Mesendoderm (in vitro differentiated cells): ENCODE measurements at regions not wholly inside any gene's neighbourhood (a gene's known extent, or its start where the extent isn't known, plus 50 kb on each side); places are given as distances from the start of the nearest gene placed in this dataset.

Experiments used
- DNase-seq: peaks from one replicate; pipeline ENCODE4 v3.0.0; 2013
- H2AK5ac ChIP-seq: 2 replicates; pipeline ENCODE4 v1.6.1; 2013; ENCODE audit warnings: low read length, inconsistent platforms
- H2BK120ac ChIP-seq: 2 replicates; pipeline ENCODE4 v1.6.1; 2013; ENCODE audit warnings: low read depth, mild to moderate bottlenecking, low read length, moderate library complexity, mixed read lengths
- H2BK15ac ChIP-seq: replicated peaks from 2 replicates; pipeline ENCODE4 v1.6.1; 2013; ENCODE audit warnings: low read depth, mild to moderate bottlenecking, moderate library complexity
- H2BK5ac ChIP-seq: 2 replicates; pipeline ENCODE4 v1.6.1; 2013; ENCODE audit warnings: low read length, inconsistent platforms
- H3K18ac ChIP-seq: 2 replicates; pipeline ENCODE4 v1.6.1; 2013; ENCODE audit warnings: mild to moderate bottlenecking, low read length, mixed read lengths
- H3K23ac ChIP-seq: one replicate; pipeline ENCODE4 v1.6.1; 2013; ENCODE audit warnings: low read length
- H3K27ac ChIP-seq: 2 replicates; pipeline ENCODE4 v1.5.1; 2013; ENCODE audit warnings: low read depth, mild to moderate bottlenecking, inconsistent platforms, low read length, moderate library complexity
- H3K27me3 ChIP-seq: 2 replicates; pipeline ENCODE4 v1.6.1; 2013; ENCODE audit warnings: low read length, control low read depth, mild to moderate bottlenecking, inconsistent platforms; ENCODE audit not compliant: insufficient read depth, poor library complexity
- H3K36me3 ChIP-seq: 2 replicates; pipeline ENCODE4 v1.6.1; 2013; ENCODE audit warnings: low read length, inconsistent platforms; ENCODE audit not compliant: control insufficient read depth, insufficient read depth
- H3K4ac ChIP-seq: one replicate; pipeline ENCODE4 v1.6.1; 2013; ENCODE audit warnings: low read depth, mild to moderate bottlenecking, low read length, moderate library complexity
- H3K4me1 ChIP-seq: 2 replicates; pipeline ENCODE4 v1.6.1; 2013; ENCODE audit warnings: low read depth, low read length, inconsistent platforms; ENCODE audit not compliant: control insufficient read depth
- H3K4me2 ChIP-seq: 2 replicates; pipeline ENCODE4 v1.6.1; 2013; ENCODE audit warnings: low read length
- H3K4me3 ChIP-seq: 2 replicates; pipeline ENCODE4 v1.5.1; 2013; ENCODE audit warnings: mild to moderate bottlenecking, low read length
- H3K56ac ChIP-seq: one replicate; pipeline ENCODE4 v1.6.1; 2013; ENCODE audit warnings: low read length
- H3K79me1 ChIP-seq: 2 replicates; pipeline ENCODE4 v1.6.1; 2013; ENCODE audit warnings: low read length, inconsistent platforms
- H3K79me2 ChIP-seq: 2 replicates; pipeline ENCODE4 v1.6.1; 2013; ENCODE audit warnings: mild to moderate bottlenecking, low read length; ENCODE audit not compliant: control insufficient read depth, insufficient read depth
- H3K9ac ChIP-seq: 2 replicates; pipeline ENCODE4 v1.6.1; 2013; ENCODE audit warnings: low read length, inconsistent platforms
- H4K5ac ChIP-seq: one replicate; pipeline ENCODE4 v1.6.1; 2013; ENCODE audit warnings: low read length
- H4K8ac ChIP-seq: one replicate; pipeline ENCODE4 v1.6.1; 2013; ENCODE audit warnings: low read depth, mild to moderate bottlenecking, control low read depth, low read length, moderate library complexity
- WGBS: extraction: QIAGEN DNeasy Blood & Tissue Kit; methylation state at CpG from one replicate; pipeline ENCODE4 v1.1.7; 2013; ENCODE audit warnings: low lambda C conversion rate, missing lambda C conversion rate; ENCODE audit not compliant: insufficient coverage; ENCODE audit errors: extremely low coverage; 5-methylcytosine and 5-hydroxymethylcytosine counted together

DNA sequence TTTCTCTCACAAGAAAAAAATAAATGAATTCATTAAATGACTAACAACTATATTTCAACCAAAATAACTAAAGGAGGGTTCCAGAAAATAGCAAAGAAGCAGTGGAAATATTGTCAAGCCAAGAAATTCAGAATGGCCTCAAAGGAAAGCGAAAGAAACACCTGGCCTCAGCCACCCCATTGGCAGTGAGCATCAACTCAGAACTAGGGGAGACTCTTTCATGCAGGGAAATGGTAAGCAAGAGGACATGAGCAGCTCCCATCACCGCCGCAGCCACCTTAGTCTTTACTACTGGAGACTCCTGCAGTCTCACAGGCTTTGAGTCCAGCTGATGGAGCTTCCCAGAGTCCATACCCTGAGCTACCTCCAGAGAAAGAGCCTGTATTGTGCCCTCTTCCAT lies 343.9 kb upstream of the GRAMD2B start:
- Histone ChIP-seq H3K18ac (no peak overlapping the region), H3K27ac (no peak overlapping the region), H3K4me1 (no peaks in the 10 kb centered on the region), H2BK15ac (no peak overlapping the region), H2BK5ac (no peak overlapping the region), H3K4ac (no peak overlapping the region), H4K8ac (no peak overlapping the region), H4K5ac (no peak overlapping the region), H3K27me3 (no peaks in the 10 kb centered on the region), H3K36me3 (no peaks in the 10 kb centered on the region), H3K79me2 (no peaks in the 10 kb centered on the region), H3K56ac (no peak overlapping the region), H3K4me3 (no peak overlapping the region), H2BK120ac (no peak overlapping the region), H2AK5ac (no peak overlapping the region), H3K4me2 (no peak overlapping the region), H3K79me1 (no peaks in the 10 kb centered on the region), H3K9ac (no peak overlapping the region), H3K23ac (no peak overlapping the region)
- no CpG with 5 or more reads among the region's 3 CpGs for WGBS
- DNase-seq, result no peak

GRCh38 chr5:126081209-126081608 lies 342.0 kb upstream of the GRAMD2B start:
- H3K23ac ChIP-seq, result no peak overlapping the region
- no peak overlapping the region for H3K56ac ChIP-seq
- H3K36me3 ChIP-seq, result no peaks in the 10 kb centered on the region
- no peak for DNase-seq
- no peak overlapping the region for H4K8ac ChIP-seq
- no peak overlapping the region for H2BK120ac ChIP-seq
- H3K18ac ChIP-seq, result no peak overlapping the region
- H2BK15ac ChIP-seq, result no peak overlapping the region
- no peak overlapping the region for H3K4ac ChIP-seq
- no peak overlapping the region for H3K27ac ChIP-seq
- H3K27me3 ChIP-seq, result no peaks in the 10 kb centered on the region
- no peak overlapping the region for H3K4me2 ChIP-seq
- H2AK5ac ChIP-seq, result no peak overlapping the region
- no peak overlapping the region for H4K5ac ChIP-seq
- H2BK5ac ChIP-seq, result no peak overlapping the region
- no peak overlapping the region for H3K4me3 ChIP-seq
- H3K4me1 ChIP-seq, result no peaks in the 10 kb centered on the region
- WGBS, result no CpG with 5 or more reads among the region's 2 CpGs
- no peaks in the 10 kb centered on the region for H3K79me1 ChIP-seq
- no peaks in the 10 kb centered on the region for H3K79me2 ChIP-seq
- no peak overlapping the region for H3K9ac ChIP-seq

GRCh38 chr5:126093041-126093440 lies 330.2 kb upstream of the GRAMD2B start:
- no peak overlapping the region for H3K27ac ChIP-seq
- no peaks in the 10 kb centered on the region for H3K36me3 ChIP-seq

DNA sequence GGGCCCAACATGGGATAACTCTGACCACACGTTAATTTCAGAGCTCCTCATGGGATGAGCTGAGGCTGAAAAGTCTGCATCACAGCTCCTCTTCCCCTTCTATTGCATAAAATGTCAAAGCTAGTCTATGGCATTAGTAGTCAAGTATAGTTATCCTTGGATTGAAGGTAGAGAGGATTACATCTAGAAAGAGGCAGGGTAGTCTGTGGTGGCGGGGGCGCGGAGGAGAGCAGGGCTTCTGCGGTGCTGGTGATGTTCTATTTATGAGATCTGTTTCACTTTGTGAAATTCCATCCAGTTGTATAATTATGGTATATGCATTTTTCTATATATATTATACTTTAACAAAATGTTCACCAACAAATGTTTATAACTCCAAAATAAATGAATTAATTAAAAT lies 329.5 kb upstream of the GRAMD2B start:
- no peak overlapping the region for H4K5ac ChIP-seq
- WGBS, result no CpG with 5 or more reads among the region's 5 CpGs
- no peaks in the 10 kb centered on the region for H3K79me2 ChIP-seq
- H2BK5ac ChIP-seq, result no peak overlapping the region
- H3K27ac ChIP-seq, result no peak overlapping the region
- H3K4me3 ChIP-seq, result no peak overlapping the region
- no peaks in the 10 kb centered on the region for H3K4me1 ChIP-seq
- no peak overlapping the region for H3K56ac ChIP-seq
- H3K79me1 ChIP-seq, result no peaks in the 10 kb centered on the region
- no peak overlapping the region for H3K18ac ChIP-seq
- no peak overlapping the region for H3K4ac ChIP-seq
- no peak overlapping the region for H3K4me2 ChIP-seq
- H3K23ac ChIP-seq, result no peak overlapping the region
- H4K8ac ChIP-seq, result no peak overlapping the region
- H3K9ac ChIP-seq, result no peak overlapping the region
- H2AK5ac ChIP-seq, result no peak overlapping the region
- DNase-seq, result no peak
- no peaks in the 10 kb centered on the region for H3K36me3 ChIP-seq
- no peak overlapping the region for H2BK120ac ChIP-seq
- H2BK15ac ChIP-seq, result no peak overlapping the region
- no peaks in the 10 kb centered on the region for H3K27me3 ChIP-seq

More at GRCh38 chr5:126093041-126093440, 330.2 kb upstream of the GRAMD2B start:
- H3K79me2 ChIP-seq, result no peaks in the 10 kb centered on the region
- no peak overlapping the region for H2BK120ac ChIP-seq
- no peak overlapping the region for H3K9ac ChIP-seq
- no peak overlapping the region for H3K18ac ChIP-seq
- no peak overlapping the region for H3K56ac ChIP-seq
- H3K4me1 ChIP-seq, result no peaks in the 10 kb centered on the region
- no CpG with 5 or more reads among the region's 2 CpGs for WGBS
- H4K8ac ChIP-seq, result no peak overlapping the region
- no peak overlapping the region for H3K23ac ChIP-seq
- H4K5ac ChIP-seq, result no peak overlapping the region
- H3K4me3 ChIP-seq, result no peak overlapping the region
- no peak overlapping the region for H3K4me2 ChIP-seq
- H2BK15ac ChIP-seq, result no peak overlapping the region
- no peaks in the 10 kb centered on the region for H3K27me3 ChIP-seq
- H2BK5ac ChIP-seq, result no peak overlapping the region
- no peaks in the 10 kb centered on the region for H3K79me1 ChIP-seq
- DNase-seq, result no peak
- no peak overlapping the region for H3K4ac ChIP-seq
- no peak overlapping the region for H2AK5ac ChIP-seq

DNA sequence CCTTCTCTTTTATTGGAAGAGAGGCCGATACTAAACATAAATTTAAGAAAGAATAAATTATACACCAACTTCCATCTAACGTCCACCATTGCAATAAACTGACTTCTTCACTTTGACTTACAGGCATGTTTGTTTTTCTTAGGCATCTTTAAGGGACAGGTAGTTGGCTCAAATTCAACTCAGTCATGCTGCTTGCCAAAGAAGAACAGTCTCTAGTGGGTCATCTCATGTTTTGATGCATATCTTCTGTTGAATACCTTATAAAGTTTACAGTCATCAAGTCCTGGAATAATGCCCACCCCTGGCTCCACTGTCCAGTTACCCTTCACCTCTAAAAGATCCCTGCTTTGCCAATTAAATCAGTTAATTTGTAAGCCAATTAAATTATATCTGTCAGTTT lies 328.2 kb upstream of the GRAMD2B start:
- Histone ChIP-seq H3K23ac (no peak overlapping the region), H4K5ac (no peak overlapping the region), H3K4ac (no peak overlapping the region), H3K27ac (no peak overlapping the region), H4K8ac (no peak overlapping the region), H3K79me2 (no peaks in the 10 kb centered on the region), H2BK5ac (no peak overlapping the region), H2BK120ac (no peak overlapping the region), H3K79me1 (no peaks in the 10 kb centered on the region), H3K4me2 (no peak overlapping the region), H3K4me1 (no peaks in the 10 kb centered on the region), H3K18ac (no peak overlapping the region), H3K4me3 (no peak overlapping the region), H3K27me3 (no peaks in the 10 kb centered on the region), H2BK15ac (no peak overlapping the region), H3K36me3 (no peaks in the 10 kb centered on the region), H2AK5ac (no peak overlapping the region), H3K56ac (no peak overlapping the region), H3K9ac (no peak overlapping the region)
- DNase-seq, result no peak
- WGBS, result no CpG with 5 or more reads among the region's 2 CpGs

DNA sequence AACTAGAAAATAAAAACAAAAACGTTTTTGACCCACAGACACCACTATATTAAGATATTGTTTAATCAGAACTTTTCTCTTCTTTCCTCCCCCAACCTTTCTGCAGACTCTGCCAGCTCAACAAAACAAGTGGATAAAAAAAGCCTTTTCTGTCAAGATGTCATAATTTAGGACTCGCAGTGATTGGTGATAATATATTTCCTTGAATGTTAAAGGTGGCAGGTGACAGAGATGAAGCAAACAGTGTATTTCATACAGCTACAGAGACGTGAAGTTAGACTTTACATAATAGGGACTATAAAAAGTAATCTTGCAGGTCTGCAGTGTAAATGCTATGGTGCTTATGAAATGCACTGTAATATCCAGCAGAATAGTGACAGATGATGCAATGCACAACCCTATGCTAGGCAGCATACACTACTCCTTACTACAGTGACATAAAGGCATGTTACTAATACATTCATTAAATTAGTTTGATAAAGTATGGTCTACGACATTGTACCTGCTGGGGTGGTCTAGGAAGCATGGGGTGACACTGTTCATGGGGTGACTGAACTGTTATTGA lies 326.7 kb upstream of the GRAMD2B start:
- H2BK5ac ChIP-seq, result no peak overlapping the region
- no peaks in the 10 kb centered on the region for H3K79me1 ChIP-seq
- no peak overlapping the region for H2BK15ac ChIP-seq
- no peak for DNase-seq
- H3K4me1 ChIP-seq, result no peaks in the 10 kb centered on the region
- H3K56ac ChIP-seq, result no peak overlapping the region
- no peak overlapping the region for H3K27ac ChIP-seq
- no peaks in the 10 kb centered on the region for H3K27me3 ChIP-seq
- no peaks in the 10 kb centered on the region for H3K36me3 ChIP-seq
- H3K18ac ChIP-seq, result no peak overlapping the region
- H3K4me3 ChIP-seq, result no peak overlapping the region
- no peak overlapping the region for H2BK120ac ChIP-seq
- H3K79me2 ChIP-seq, result no peaks in the 10 kb centered on the region
- H3K4ac ChIP-seq, result no peak overlapping the region
- H4K8ac ChIP-seq, result no peak overlapping the region
- H3K4me2 ChIP-seq, result no peak overlapping the region
- H3K9ac ChIP-seq, result no peak overlapping the region
- no peak overlapping the region for H2AK5ac ChIP-seq
- WGBS, result no CpG with 5 or more reads among the region's 4 CpGs
- H4K5ac ChIP-seq, result no peak overlapping the region
- H3K23ac ChIP-seq, result no peak overlapping the region
